GM23338 (cell line): ENCODE measurements at regions not wholly inside any gene's neighbourhood (a gene's known extent, or its start where the extent isn't known, plus 50 kb on each side); places are given as distances from the start of the nearest gene placed in this dataset.

Experiments used
- CREB1 ChIP-seq: fragments of 250-450 bp; sonication (Bioruptor Pico); IDR thresholded peaks from 2 replicates; pipeline ENCODE4 v1.5.0; 2020; ENCODE audit warnings: low read depth, mild to moderate bottlenecking, moderate library complexity
- CTCF ChIP-seq, 2 experiments: fragments of 200-600 bp in 1 of 2; sonication (generic) in 1 of 2; conservative IDR thresholded peaks; 2 replicates each; pipeline versions ENCODE4 v1.5.1 to v1.6.1; 2016 to 2017; ENCODE audit warnings: antibody characterized with exemption in 2 of 2, low read depth in 2 of 2, mild to moderate bottlenecking in 2 of 2, moderate library complexity in 1 of 2
- EZH2 ChIP-seq: fragments of 200-600 bp; sonication (generic); IDR thresholded peaks from one replicate; pipeline ENCODE4 v1.8.0; 2017; ENCODE audit warnings: antibody characterized with exemption, mild to moderate bottlenecking, low read depth; ENCODE audit not compliant: unreplicated experiment
- NANOG ChIP-seq: IDR thresholded peaks from 2 replicates; pipeline ENCODE4 v1.6.1; 2016; ENCODE audit warnings: antibody characterized with exemption, borderline replicate concordance
- POLR2AphosphoS5 ChIP-seq: IDR thresholded peaks from 2 replicates; pipeline ENCODE4 v1.6.1; 2016; ENCODE audit warnings: antibody characterized with exemption, low read depth
- REST ChIP-seq: IDR thresholded peaks from one replicate; pipeline ENCODE4 v1.6.1; 2018; ENCODE audit warnings: antibody characterized with exemption; ENCODE audit not compliant: unreplicated experiment
- STAT1 ChIP-seq: IDR thresholded peaks from one replicate; pipeline ENCODE4 v1.6.1; 2016; ENCODE audit warnings: antibody characterized with exemption; ENCODE audit not compliant: unreplicated experiment

GRCh38 chr2:240329778-240330177, 105.7 kb upstream of the GPC1 start:
- TF ChIP-seq EZH2 = no peak
- TF ChIP-seq CTCF (conservative IDR thresholded peaks at IDR 0.05; ENCODE audit: low read depth in 2 of 2) = no peak
- TF ChIP-seq POLR2AphosphoS5 = no peak
- TF ChIP-seq REST = no peak
- no peak for TF ChIP-seq CREB1 (CRISPR knock-in tag)
- no peak for TF ChIP-seq NANOG
- no peak for TF ChIP-seq STAT1
